ENCODE measurements at regions not wholly inside any gene's neighbourhood (a gene's known extent, or its start where the extent isn't known, plus 50 kb on each side); places are given as distances from the start of the nearest gene placed in this dataset.

GRCh38 chr5:114101153-114101552 lies 260.7 kb upstream of the KCNN2 start:
- H3K4me1 ChIP-seq (ENCODE audit: control insufficient read depth, insufficient read depth, low read length) = no peaks in the 10 kb centered on the region
- H3K9ac ChIP-seq (ENCODE audit: low read depth, low read length) = no peak overlapping the region
- no CpG with 5 or more reads among the region's 3 CpGs for WGBS, 2 experiments (ENCODE audit: extremely low coverage in 2 of 2, insufficient read length in 1 of 2)
- TF ChIP-seq RAD21 (IDR thresholded peaks at IDR 0.05; ENCODE audit: low read length) (peak; percentile 85), RCOR1 (IDR thresholded peaks at IDR 0.05; ENCODE audit: insufficient replicate concordance, low read length) (no peak), SMC3 (IDR thresholded peaks at IDR 0.05; ENCODE audit: low read depth, low read length) (peak; percentile 91), MAZ (IDR thresholded peaks at IDR 0.05; ENCODE audit: borderline replicate concordance, low read depth, low read length) (no peak), CTCF (conservative IDR thresholded peaks at IDR 0.05; ENCODE audit: low read depth, low read length) (peak; percentile 82)
- in situ Hi-C loops (cut with MboI; ENCODE audit: low sequenced_read_pairs) = no loop called here
- no peak overlapping the region for H4K5ac ChIP-seq (ENCODE audit: low read depth, low read length)
- H3K4me3 ChIP-seq (ENCODE audit: insufficient read depth, low read depth, low read length) = no peak overlapping the region
- ChIA-PET CTCF (interaction anchor here (0.6 to 2.5 kb wide), 6 partner anchors 12 to 349 kb away, joined by 3 to 11 read pairs (median 4); partner anchors contain the start of gene KCNN2), POLR2A (ENCODE audit: unreplicated experiment) (no interaction called here)
- H4K20me1 ChIP-seq (ENCODE audit: insufficient read depth, low read length) = no peaks in the 10 kb centered on the region
- H3K14ac ChIP-seq (replicated peaks; ENCODE audit: low read depth, low read length) = no peak overlapping the region
- no TSS peak for BruUV-seq (replicated peaks)
- 0 out of 2 replicates have a peak overlapping the region, but pooled peaks have one; percentile 22 for H4K91ac ChIP-seq (ENCODE audit: insufficient read depth, low read depth, low read length)
- H2BK15ac ChIP-seq (ENCODE audit: low read depth, low read length) = no peak overlapping the region
- no peak overlapping the region for H2AFZ ChIP-seq (replicated peaks; ENCODE audit: low read length, poor library complexity)
- no peak overlapping the region for H3K4ac ChIP-seq (ENCODE audit: low read depth, low read length)
- no peaks in the 10 kb centered on the region for H3K9me1 ChIP-seq (ENCODE audit: insufficient read depth, low read length)
- H2BK20ac ChIP-seq (ENCODE audit: low read depth, low read length) = no peak overlapping the region
- no peaks in the 10 kb centered on the region for H3K9me3 ChIP-seq (ENCODE audit: control insufficient read depth, insufficient read depth, low read length)
- H3K18ac ChIP-seq (ENCODE audit: low read depth, low read length) = no peak overlapping the region
- ATAC-seq (ENCODE audit: low read depth) = peak; percentile 91
- peak; percentile 80 for DNase-seq
- no peak overlapping the region for H3K23ac ChIP-seq (ENCODE audit: low read depth, low read length)
- no peak overlapping the region for H2AK9ac ChIP-seq (replicated peaks; ENCODE audit: low read depth, low read length, poor library complexity)
- H2BK120ac ChIP-seq (ENCODE audit: low read depth, low read length) = peak overlapping the region; percentile 20; the same call in 1 of the 2 replicates
- H3K79me1 ChIP-seq (ENCODE audit: low read depth in 1 of 2, low read length in 2 of 2) = no peaks in the 10 kb centered on the region
- intact Hi-C loops (cut with micrococcal nuclease) = loop anchor here (1.0 to 10.0 kb wide), 6 partner anchors 81 to 964 kb away; no protein-coding TSS in a partner anchor
- H3K27me3 ChIP-seq (ENCODE audit: control insufficient read depth, insufficient read depth, low read length) = no peaks in the 10 kb centered on the region
- no peak overlapping the region for H3K56ac ChIP-seq (ENCODE audit: extremely low read depth, insufficient read depth, low read length)
- no peak overlapping the region for H2BK5ac ChIP-seq (ENCODE audit: low read depth, low read length, poor library complexity, severe bottlenecking)
- H3K36me3 ChIP-seq (ENCODE audit: control insufficient read depth, insufficient read depth, low read length) = no peaks in the 10 kb centered on the region
- no peak overlapping the region for H4K8ac ChIP-seq (ENCODE audit: low read depth in 2 of 2, low read length in 2 of 2)
- H3K4me2 ChIP-seq (ENCODE audit: low read depth, low read length) = no peak overlapping the region
- dilution Hi-C loops (cut with HindIII; ENCODE audit: low sequenced_read_pairs, unreplicated experiment) = no loop called here
- H2AK5ac ChIP-seq (ENCODE audit: low read depth, low read length) = no peak overlapping the region
- H3K27ac ChIP-seq (ENCODE audit: insufficient read depth, low read length) = no peak overlapping the region
